NT2/D1 (cell line): ENCODE measurements at regions not wholly inside any gene's neighbourhood (a gene's known extent, or its start where the extent isn't known, plus 50 kb on each side); places are given as distances from the start of the nearest gene placed in this dataset.

Source experiments
- SUZ12 ChIP-seq: IDR thresholded peaks from 2 replicates; pipeline ENCODE4 v1.6.1; 2011; ENCODE audit not compliant: insufficient read length, insufficient read depth; ENCODE audit errors: extremely low read depth
- YY1 ChIP-seq: IDR thresholded peaks from 2 replicates; pipeline ENCODE4 v1.6.1; 2011; ENCODE audit not compliant: insufficient read length, insufficient read depth
- ZNF274 ChIP-seq: IDR thresholded peaks from 2 replicates; pipeline ENCODE4 v1.6.1; 2011; ENCODE audit warnings: mild to moderate bottlenecking, low read depth, low read length

DNA sequence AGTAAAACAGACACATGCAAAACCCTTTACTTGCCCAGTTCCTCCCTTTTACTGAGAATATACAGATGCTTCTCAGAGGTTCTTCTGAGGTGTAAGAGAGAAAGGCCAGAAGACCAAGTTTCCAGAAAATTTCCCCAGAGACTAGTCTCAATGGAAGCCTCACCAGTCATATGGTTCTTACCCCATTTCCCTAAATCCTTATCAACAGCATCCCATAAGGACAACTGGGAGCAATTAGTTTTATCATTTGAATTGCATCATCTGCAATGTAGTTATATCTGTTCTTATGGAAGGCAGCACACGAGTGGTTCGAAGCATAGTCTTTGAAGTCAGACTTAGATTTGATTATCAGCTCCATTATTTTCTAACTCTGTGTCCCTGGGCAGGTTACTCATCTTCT is 203.6 kb upstream of the PPARGC1A start:
- no peak for TF ChIP-seq SUZ12
- no peak for TF ChIP-seq YY1
- no peak for TF ChIP-seq ZNF274
